HepG2 (cell line): ENCODE measurements at regions not wholly inside any gene's neighbourhood (a gene's known extent, or its start where the extent isn't known, plus 50 kb on each side); places are given as distances from the start of the nearest gene placed in this dataset.

Experiments
- ATAC-seq: fragments of 200-7000 bp; cut with Tn5 transposase; 3 replicates; pipeline ENCODE4 v1.9.1; 2020; ENCODE audit warnings: mild to moderate bottlenecking, moderate library complexity
- BruUV-seq: library from RNA; stranded (reverse); fragments of 400-500 nt; replicated peaks from 2 replicates; lab custom pipeline; 2021; lab: Mats Ljungman, UMichigan
- CTCF ChIA-PET: fragments of 300-600 bp; formaldehyde crosslinking; extraction: SDS; loops from one replicate; lab custom pipeline; 2021; ENCODE audit warnings: low total read pairs, inconsistent platforms, low intra/inter-chr PET ratio; lab: Yijun Ruan, JAX
- POLR2A ChIA-PET: fragments of 350-600 bp; sonication (Branson Sonifier 250); formaldehyde crosslinking; loops from one replicate; lab custom pipeline; 2020; ENCODE audit warnings: antibody characterized with exemption, inconsistent platforms; lab: Yijun Ruan, JAX
- DNase-seq: peaks from one replicate; pipeline ENCODE4 v3.0.0-alpha.2; 2015; ENCODE audit warnings: low spot score
- FAIRE-seq: peaks from 3 replicates; lab custom pipeline; 2011; peaks lifted over from hg19 to GRCh38; lab: Jason Lieb, UNC
- H2AFZ ChIP-seq: one replicate; pipeline ENCODE4 v1.6.1; 2011; ENCODE audit warnings: low read length, inconsistent platforms
- H3K27ac ChIP-seq: fragments of 300-600 bp; 3 replicates; pipeline ENCODE4 v1.8.0; 2011; ENCODE audit warnings: mixed run types, mild to moderate bottlenecking, mixed read lengths, low read length, inconsistent platforms; ENCODE audit not compliant: insufficient read depth; ENCODE audit errors: extremely low read length
- H3K27me3 ChIP-seq, 2 experiments: fragments of 200-600 bp in 1 of 2; 2 replicates in 1 of 2; 3 replicates in 1 of 2; pipeline versions ENCODE4 v1.6.0 to v1.8.0; 2011; ENCODE audit warnings: low read length in 2 of 2, mild to moderate bottlenecking in 2 of 2, moderate library complexity in 2 of 2, inconsistent platforms in 1 of 2; ENCODE audit not compliant: insufficient read depth in 2 of 2, control insufficient read depth in 1 of 2
- H3K36me3 ChIP-seq, 2 experiments: fragments of 200-600 bp in 1 of 2; replicated peaks in 1 of 2; 2 replicates in 1 of 2; 3 replicates in 1 of 2; pipeline versions ENCODE4 v1.5.1 to v1.8.0; 2011; ENCODE audit warnings: low read length in 2 of 2, inconsistent platforms in 1 of 2; ENCODE audit not compliant: insufficient read depth in 2 of 2, control insufficient read depth in 1 of 2
- H3K4me1 ChIP-seq: 2 replicates; pipeline ENCODE4 v1.5.1; 2012; ENCODE audit warnings: low read length, inconsistent platforms; ENCODE audit not compliant: insufficient read depth
- H3K4me2 ChIP-seq: 2 replicates; pipeline ENCODE4 v1.6.0; 2011; ENCODE audit warnings: low read depth, low read length, inconsistent platforms
- H3K4me3 ChIP-seq, 3 experiments: fragments of 200-600 bp in 1 of 3; sonication (generic), shearing (Covaris generic) in 1 of 3; replicated peaks in 1 of 3; 2 replicates each; pipeline ENCODE4 v1.5.1; 2011 to 2016; ENCODE audit warnings: low read length in 3 of 3, inconsistent platforms in 2 of 3, low read depth in 2 of 3, mild to moderate bottlenecking in 2 of 3, control low read depth in 1 of 3, mixed read lengths in 1 of 3; ENCODE audit not compliant: insufficient read depth in 1 of 3
- H3K79me2 ChIP-seq: one replicate; pipeline ENCODE4 v1.6.1; 2011; ENCODE audit warnings: low read length, inconsistent platforms; ENCODE audit not compliant: insufficient read depth
- H3K9ac ChIP-seq: 2 replicates; pipeline ENCODE4 v1.6.0; 2011; ENCODE audit warnings: mild to moderate bottlenecking, low read depth, low read length, inconsistent platforms; ENCODE audit not compliant: insufficient read depth
- H3K9me3 ChIP-seq: 2 replicates; pipeline ENCODE4 v1.5.1; 2012; ENCODE audit warnings: mild to moderate bottlenecking, low read length
- H4K20me1 ChIP-seq: 2 replicates; pipeline ENCODE4 v1.6.0; 2011; ENCODE audit warnings: inconsistent platforms, mild to moderate bottlenecking, low read length, moderate library complexity; ENCODE audit not compliant: insufficient read depth
- FIP1L1 ChIP-seq: fragments of 200-400 bp; formaldehyde crosslinking; IDR thresholded peaks from 2 replicates; pipeline ENCODE4 v1.6.1; 2018; ENCODE audit warnings: low read depth, mild to moderate bottlenecking, low read length, moderate library complexity, borderline replicate concordance; ENCODE audit not compliant: insufficient read depth
- GLI4 ChIP-seq: sonication (generic); formaldehyde crosslinking; IDR thresholded peaks from 2 replicates; pipeline ENCODE4 v1.5.1; 2020; ENCODE audit warnings: missing genetic modification reagents, mild to moderate bottlenecking, moderate library complexity, borderline replicate concordance
- HOXA9 ChIP-seq: sonication (generic); formaldehyde crosslinking; IDR thresholded peaks from 2 replicates; pipeline ENCODE4 v1.8.1; 2022; ENCODE audit warnings: missing genetic modification reagents, mild to moderate bottlenecking, moderate library complexity, borderline replicate concordance
- KDM1A ChIP-seq: IDR thresholded peaks from 2 replicates; pipeline ENCODE4 v1.6.1; 2016; ENCODE audit warnings: missing compliant biosample characterization
- KLF12 ChIP-seq: sonication (generic); formaldehyde crosslinking; IDR thresholded peaks from 2 replicates; pipeline ENCODE4 v1.4.0; 2020; ENCODE audit warnings: missing genetic modification reagents, borderline replicate concordance
- MAZ ChIP-seq, 2 experiments: sonication (generic) in 1 of 2; formaldehyde crosslinking in 1 of 2; IDR thresholded peaks; 2 replicates each; pipeline versions ENCODE4 v1.5.0 to v1.6.1; 2012 to 2020; ENCODE audit warnings: low read depth in 2 of 2, mild to moderate bottlenecking in 2 of 2, borderline replicate concordance in 1 of 2, improper control_type of control experiment in 1 of 2, low read length in 1 of 2, missing genetic modification reagents in 1 of 2, moderate library complexity in 1 of 2
- MTA1 ChIP-seq: sonication (generic); formaldehyde crosslinking; IDR thresholded peaks from 2 replicates; pipeline ENCODE4 v1.4.0; 2020; ENCODE audit warnings: missing genetic modification reagents, mild to moderate bottlenecking, borderline replicate concordance
- PRPF4 ChIP-seq: fragments of 200-400 bp; formaldehyde crosslinking; IDR thresholded peaks from 2 replicates; pipeline ENCODE4 v1.6.1; 2016; ENCODE audit warnings: low read length, low read depth; ENCODE audit not compliant: poor library complexity, severe bottlenecking
- SATB2 ChIP-seq: sonication (generic); formaldehyde crosslinking; IDR thresholded peaks from 2 replicates; pipeline ENCODE4 v1.5.0; 2020; ENCODE audit warnings: missing genetic modification reagents
- SKIL ChIP-seq: sonication (generic); formaldehyde crosslinking; IDR thresholded peaks from 2 replicates; pipeline ENCODE4 v1.8.0; 2022; ENCODE audit warnings: missing genetic modification reagents, mild to moderate bottlenecking, moderate library complexity, borderline replicate concordance
- SOX5 ChIP-seq: IDR thresholded peaks from 2 replicates; pipeline ENCODE4 v1.6.1; 2016; ENCODE audit warnings: borderline replicate concordance
- TFE3 ChIP-seq: IDR thresholded peaks from 2 replicates; pipeline ENCODE4 v1.6.1; 2016
- ZNF546 ChIP-seq: sonication (generic); formaldehyde crosslinking; conservative IDR thresholded peaks from 2 replicates; pipeline ENCODE4 v1.8.1; 2023; ENCODE audit warnings: mild to moderate bottlenecking, missing genetic modification reagents
- WGBS: methylation state at CpG from one replicate; pipeline ENCODE4 v1.1.6; 2017; ENCODE audit warnings: low lambda C conversion rate; 5-methylcytosine and 5-hydroxymethylcytosine counted together
- in situ Hi-C: cut with HindIII; loops from 2 replicates; pipeline ENCODE4 v1.10.0; 2017; ENCODE audit warnings: low pct_unique_long_range_greater_than_20kb; ENCODE audit not compliant: extremely low pct_ligation_motif_present
- intact Hi-C: fragments of 100-400 bp; cut with micrococcal nuclease; formaldehyde crosslinking; loops from one replicate; pipeline ENCODE4 v1.10.0; 2022; ENCODE audit not compliant: unreplicated experiment

GRCh38 chr2:34241905-34242762 is 643.0 kb upstream of the FAM98A start:
- H2AFZ ChIP-seq = no peak overlapping the region
- no peaks in the 10 kb centered on the region for H3K4me1 ChIP-seq
- peaks cover 60% of the 10 kb centered on the region for H3K9me3 ChIP-seq
- in situ Hi-C loops (no loop called here), intact Hi-C loops (no loop called here)
- H3K36me3 ChIP-seq = no peaks in the 10 kb centered on the region
- H3K4me3 ChIP-seq = no peak overlapping the region
- WGBS = 52% methylated on average over 6 of the region's 6 CpGs
- no peak overlapping the region for H3K27ac ChIP-seq
- H4K20me1 ChIP-seq = no peaks in the 10 kb centered on the region
- no peak overlapping the region for H3K4me2 ChIP-seq
- POLR2A ChIA-PET = no interaction called here
- DNase-seq = no peak
- H3K9ac ChIP-seq = no peak overlapping the region
- H3K27me3 ChIP-seq = no peaks in the 10 kb centered on the region
- no TSS peak for BruUV-seq
- no peak for FAIRE-seq
- H3K79me2 ChIP-seq = no peaks in the 10 kb centered on the region
- TF ChIP-seq MTA1 (CRISPR knock-in tag) = no peak
- TF ChIP-seq SKIL (CRISPR knock-in tag) = no peak
- TF ChIP-seq KLF12 = no peak
- ATAC-seq = no peak
- CTCF ChIA-PET = no interaction called here

GRCh38 chr2:34239511-34239910 is 640.4 kb upstream of the FAM98A start:
- H3K4me2 ChIP-seq = no peak overlapping the region
- H4K20me1 ChIP-seq = no peaks in the 10 kb centered on the region
- BruUV-seq = no TSS peak
- H2AFZ ChIP-seq = no peak overlapping the region
- no peaks in the 10 kb centered on the region for H3K4me1 ChIP-seq
- FAIRE-seq (no peak), DNase-seq (no peak), ATAC-seq (no peak)
- H3K79me2 ChIP-seq = no peaks in the 10 kb centered on the region
- H3K27ac ChIP-seq = no peak overlapping the region
- in situ Hi-C loops = no loop called here
- 5% methylated on average over 1 of the region's 1 CpG for WGBS
- POLR2A ChIA-PET = no interaction called here
- H3K4me3 ChIP-seq = no peak overlapping the region
- H3K9ac ChIP-seq = no peak overlapping the region
- peaks cover 62% of the 10 kb centered on the region for H3K9me3 ChIP-seq
- CTCF ChIA-PET = no interaction called here
- intact Hi-C loops = no loop called here
- no peaks in the 10 kb centered on the region for H3K27me3 ChIP-seq
- H3K36me3 ChIP-seq = no peaks in the 10 kb centered on the region
- TF ChIP-seq PRPF4 (no peak), TFE3 (no peak), ZNF546 (CRISPR knock-in tag) (no peak), GLI4 (CRISPR knock-in tag) (no peak), KDM1A (no peak), SATB2 (no peak), HOXA9 (CRISPR knock-in tag) (no peak), FIP1L1 (no peak), MAZ (IDR thresholded peaks at IDR 0.05; ENCODE audit: borderline replicate concordance, low read depth, low read length) (no peak), MAZ (CRISPR knock-in tag; IDR thresholded peaks at IDR 0.05; ENCODE audit: low read depth) (no peak), SOX5 (CRISPR knock-in tag) (no peak)
